Mucosa of descending colon (tissue), 3 donors: ENCODE measurements at regions not wholly inside any gene's neighbourhood (a gene's known extent, or its start where the extent isn't known, plus 50 kb on each side); places are given as distances from the start of the nearest gene placed in this dataset.

Experiments used
- ATAC-seq: fragments of 200-7000 bp; cut with Tn5 transposase; one replicate; pipeline ENCODE4 v1.9.1; 2020; ENCODE audit warnings: mild to moderate bottlenecking, moderate library complexity
- DNase-seq, 3 donors: peaks; one replicate each; pipeline ENCODE4 v3.0.0-alpha.2; 2020
- H3K36me3 ChIP-seq: fragments of 200-600 bp; one replicate; pipeline ENCODE4 v1.8.0; 2021; ENCODE audit warnings: low read depth, mild to moderate bottlenecking
- H3K4me1 ChIP-seq: fragments of 200-600 bp; one replicate; pipeline ENCODE4 v1.8.0; 2021; ENCODE audit warnings: low read depth, mild to moderate bottlenecking
- H3K4me3 ChIP-seq: fragments of 200-600 bp; one replicate; pipeline ENCODE4 v1.8.0; 2021; ENCODE audit warnings: mild to moderate bottlenecking
- H3K9me3 ChIP-seq: fragments of 200-600 bp; one replicate; pipeline ENCODE4 v1.8.0; 2021; ENCODE audit warnings: mild to moderate bottlenecking
- intact Hi-C, 2 donors: fragments of 100-400 bp; cut with DNase I in 1 of 2; cut with micrococcal nuclease in 1 of 2; formaldehyde crosslinking; loops; one replicate each; pipeline versions ENCODE4 v1.11.0 to v1.11.1; 2022; cut with DNase I, micrococcal nuclease
- TF ChIP-seq, protein P1 (sequence below): fragments of 200-600 bp; IDR thresholded peaks from one replicate; pipeline ENCODE4 v1.8.0; 2022; ENCODE audit warnings: antibody characterized with exemption, mild to moderate bottlenecking
- donor health status: DM: no; HTN: no; CAD: no; lungs with moderate emphysema.
- donor health status: DM: no; HTN: no; CAD: no.
- donor health status: DM: no; HTN: yes; CAD: no.

- H3K36me3 ChIP-seq: no peaks in the 10 kb centered on the region
- intact Hi-C loops: no loop called here
- no peaks in the 10 kb centered on the region for H3K4me1 ChIP-seq
- H3K4me3 ChIP-seq: no peak overlapping the region
- DNase-seq (no peak), ATAC-seq (no peak)
- no peaks in the 10 kb centered on the region for H3K9me3 ChIP-seq
- TF ChIP-seq, protein P1, sequence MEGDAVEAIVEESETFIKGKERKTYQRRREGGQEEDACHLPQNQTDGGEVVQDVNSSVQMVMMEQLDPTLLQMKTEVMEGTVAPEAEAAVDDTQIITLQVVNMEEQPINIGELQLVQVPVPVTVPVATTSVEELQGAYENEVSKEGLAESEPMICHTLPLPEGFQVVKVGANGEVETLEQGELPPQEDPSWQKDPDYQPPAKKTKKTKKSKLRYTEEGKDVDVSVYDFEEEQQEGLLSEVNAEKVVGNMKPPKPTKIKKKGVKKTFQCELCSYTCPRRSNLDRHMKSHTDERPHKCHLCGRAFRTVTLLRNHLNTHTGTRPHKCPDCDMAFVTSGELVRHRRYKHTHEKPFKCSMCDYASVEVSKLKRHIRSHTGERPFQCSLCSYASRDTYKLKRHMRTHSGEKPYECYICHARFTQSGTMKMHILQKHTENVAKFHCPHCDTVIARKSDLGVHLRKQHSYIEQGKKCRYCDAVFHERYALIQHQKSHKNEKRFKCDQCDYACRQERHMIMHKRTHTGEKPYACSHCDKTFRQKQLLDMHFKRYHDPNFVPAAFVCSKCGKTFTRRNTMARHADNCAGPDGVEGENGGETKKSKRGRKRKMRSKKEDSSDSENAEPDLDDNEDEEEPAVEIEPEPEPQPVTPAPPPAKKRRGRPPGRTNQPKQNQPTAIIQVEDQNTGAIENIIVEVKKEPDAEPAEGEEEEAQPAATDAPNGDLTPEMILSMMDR: no peak
Observed at GRCh38 chr11:80320226-80320625, 879.4 kb upstream of the TENM4 start.

DNA sequence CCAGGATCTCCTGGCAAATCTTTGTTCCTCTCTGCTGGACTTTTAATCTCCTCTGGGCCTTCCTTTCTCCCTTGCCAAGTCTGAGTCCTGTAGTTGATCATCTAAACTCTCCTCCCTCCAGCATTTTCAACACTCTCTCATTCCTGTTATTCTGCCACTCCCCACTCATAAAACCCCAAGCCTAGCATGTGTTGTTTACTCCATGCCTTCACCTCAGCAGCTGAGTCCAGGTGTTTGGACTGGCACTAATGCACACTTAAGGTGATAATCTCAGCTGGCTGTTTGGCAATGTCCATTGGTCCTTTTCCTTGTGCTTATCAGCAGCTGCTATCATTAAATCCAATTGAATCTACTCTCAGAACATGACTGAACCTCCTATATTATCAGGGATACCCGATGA, 876.8 kb upstream of the TENM4 start:
- DNase-seq: peak in 1 of 3 donors; percentile 9
- no peaks in the 10 kb centered on the region for H3K9me3 ChIP-seq

DNA sequence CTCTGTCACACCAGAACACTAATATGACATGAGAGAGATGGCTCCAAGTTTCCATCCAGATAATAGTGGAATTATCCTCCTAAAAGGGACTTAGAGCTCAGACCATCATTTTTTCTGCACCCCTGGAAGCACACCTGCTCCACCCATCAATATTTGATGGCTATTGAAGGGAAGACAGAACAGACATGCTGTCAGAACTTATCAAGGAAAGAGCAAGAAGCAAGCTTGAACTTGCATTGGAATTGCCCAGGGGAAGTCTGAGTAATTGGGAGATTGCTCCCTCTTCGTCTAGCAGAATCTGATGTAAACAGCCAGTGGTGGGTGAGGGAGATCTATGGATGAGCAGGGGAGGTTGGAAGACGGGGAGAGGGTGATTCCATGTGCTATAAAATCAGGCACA, 874.4 kb upstream of the TENM4 start:
- no peaks in the 10 kb centered on the region for H3K9me3 ChIP-seq
- ATAC-seq (no peak), DNase-seq (no peak)
- H3K4me1 ChIP-seq: no peaks in the 10 kb centered on the region
- H3K4me3 ChIP-seq: no peak overlapping the region
- intact Hi-C loops: no loop called here
- TF ChIP-seq, protein P1: no peak
- H3K36me3 ChIP-seq: no peaks in the 10 kb centered on the region

More for the DNA sequence above, 876.8 kb upstream of the TENM4 start:
- peak; percentile 63 for ATAC-seq
- intact Hi-C loops: no loop called here
- Histone ChIP-seq H3K4me1 (no peaks in the 10 kb centered on the region), H3K4me3 (no peak overlapping the region), H3K36me3 (no peaks in the 10 kb centered on the region)
- TF ChIP-seq, protein P1: no peak

- Histone ChIP-seq H3K9me3 (no peaks in the 10 kb centered on the region), H3K36me3 (no peaks in the 10 kb centered on the region), H3K4me3 (no peak overlapping the region), H3K4me1 (no peaks in the 10 kb centered on the region)
- DNase-seq (no peak), ATAC-seq (no peak)
- intact Hi-C loops: no loop called here
- TF ChIP-seq, protein P1: no peak
Observed at GRCh38 chr11:80309301-80309700, 868.5 kb upstream of the TENM4 start.

- intact Hi-C loops: no loop called here
- TF ChIP-seq, protein P1: no peak
- DNase-seq: no peak
Observed at GRCh38 chr11:80307676-80308075, 866.8 kb upstream of the TENM4 start.

More at GRCh38 chr11:80307676-80308075, 866.8 kb upstream of the TENM4 start:
- Histone ChIP-seq H3K4me1 (no peaks in the 10 kb centered on the region), H3K4me3 (no peak overlapping the region), H3K36me3 (no peaks in the 10 kb centered on the region), H3K9me3 (peaks cover 5% of the 10 kb centered on the region)
- no peak for ATAC-seq
